Embryonic facial prominence (tissue), 1 donor: ENCODE measurements at regions not wholly inside any gene's neighbourhood (a gene's known extent, or its start where the extent isn't known, plus 50 kb on each side); places are given as distances from the start of the nearest gene placed in this dataset.

Experiments
- DNase-seq: peaks from one replicate; pipeline ENCODE4 v3.0.0-alpha.2; 2016; ENCODE audit errors: extremely low spot score

GRCh38 chr7:46448478-46448877 lies 527.4 kb upstream of the IGFBP3 start:
- DNase-seq: no peak

- no peak for DNase-seq
Measured at GRCh38 chr7:46446151-46446550, 525.1 kb upstream of the IGFBP3 start.

GRCh38 chr7:46444256-46444655 lies 523.2 kb upstream of the IGFBP3 start:
- DNase-seq: no peak

GRCh38 chr7:46440186-46440585 lies 519.1 kb upstream of the IGFBP3 start:
- no peak for DNase-seq

GRCh38 chr7:46432708-46433107 lies 511.6 kb upstream of the IGFBP3 start:
- no peak for DNase-seq

GRCh38 chr7:46428295-46428694 lies 507.2 kb upstream of the IGFBP3 start:
- no peak for DNase-seq

GRCh38 chr7:46424934-46425333 lies 503.9 kb upstream of the IGFBP3 start:
- DNase-seq: no peak

- DNase-seq: no peak
Measured at GRCh38 chr7:46421441-46422230, 500.6 kb upstream of the IGFBP3 start.

- no peak for DNase-seq
Measured at GRCh38 chr7:46414946-46415345, 493.9 kb upstream of the IGFBP3 start.

GRCh38 chr7:46411236-46411635 lies 490.2 kb upstream of the IGFBP3 start:
- DNase-seq: no peak

GRCh38 chr7:46407125-46407524 lies 486.1 kb upstream of the IGFBP3 start:
- DNase-seq: no peak

GRCh38 chr7:46397591-46397990 lies 476.5 kb upstream of the IGFBP3 start:
- no peak for DNase-seq

GRCh38 chr7:46396481-46396880 lies 475.4 kb upstream of the IGFBP3 start:
- no peak for DNase-seq

GRCh38 chr7:46393142-46393541 lies 472.1 kb upstream of the IGFBP3 start:
- no peak for DNase-seq

GRCh38 chr7:46391231-46392201 lies 470.4 kb upstream of the IGFBP3 start:
- DNase-seq: no peak

- DNase-seq: no peak
Measured at GRCh38 chr7:46390042-46390441, 469.0 kb upstream of the IGFBP3 start.

GRCh38 chr7:46389146-46389545 lies 468.1 kb upstream of the IGFBP3 start:
- no peak for DNase-seq

GRCh38 chr7:46387646-46388045 lies 466.6 kb upstream of the IGFBP3 start:
- DNase-seq: no peak

GRCh38 chr7:46386428-46387399 lies 465.6 kb upstream of the IGFBP3 start:
- DNase-seq: no peak

GRCh38 chr7:46385662-46386309 lies 464.7 kb upstream of the IGFBP3 start:
- no peak for DNase-seq

- no peak for DNase-seq
Measured at GRCh38 chr7:46383605-46384004, 462.5 kb upstream of the IGFBP3 start.
